ENCODE measurements at regions not wholly inside any gene's neighbourhood (a gene's known extent, or its start where the extent isn't known, plus 50 kb on each side); places are given as distances from the start of the nearest gene placed in this dataset.

DNA sequence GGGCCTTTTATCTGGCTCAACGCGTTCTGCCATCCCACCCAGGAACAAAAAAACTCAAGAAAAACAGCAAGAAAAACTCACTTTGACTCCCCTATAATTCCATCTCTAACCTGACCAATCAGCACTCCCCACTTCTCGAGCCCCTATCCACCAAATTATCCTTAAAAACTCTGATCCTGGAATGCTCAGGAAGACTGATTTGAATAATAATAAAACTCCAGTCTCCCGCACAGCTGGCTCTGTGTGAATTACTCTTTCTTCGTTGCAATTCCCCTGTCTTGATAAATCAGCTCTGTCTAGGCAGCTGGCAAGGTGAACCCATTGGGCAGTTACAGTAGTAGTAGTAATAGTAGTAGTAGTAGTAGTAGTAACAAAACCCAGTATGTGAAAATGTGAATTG, 165.7 kb upstream of the CASK start:
- TF ChIP-seq, protein P1, sequence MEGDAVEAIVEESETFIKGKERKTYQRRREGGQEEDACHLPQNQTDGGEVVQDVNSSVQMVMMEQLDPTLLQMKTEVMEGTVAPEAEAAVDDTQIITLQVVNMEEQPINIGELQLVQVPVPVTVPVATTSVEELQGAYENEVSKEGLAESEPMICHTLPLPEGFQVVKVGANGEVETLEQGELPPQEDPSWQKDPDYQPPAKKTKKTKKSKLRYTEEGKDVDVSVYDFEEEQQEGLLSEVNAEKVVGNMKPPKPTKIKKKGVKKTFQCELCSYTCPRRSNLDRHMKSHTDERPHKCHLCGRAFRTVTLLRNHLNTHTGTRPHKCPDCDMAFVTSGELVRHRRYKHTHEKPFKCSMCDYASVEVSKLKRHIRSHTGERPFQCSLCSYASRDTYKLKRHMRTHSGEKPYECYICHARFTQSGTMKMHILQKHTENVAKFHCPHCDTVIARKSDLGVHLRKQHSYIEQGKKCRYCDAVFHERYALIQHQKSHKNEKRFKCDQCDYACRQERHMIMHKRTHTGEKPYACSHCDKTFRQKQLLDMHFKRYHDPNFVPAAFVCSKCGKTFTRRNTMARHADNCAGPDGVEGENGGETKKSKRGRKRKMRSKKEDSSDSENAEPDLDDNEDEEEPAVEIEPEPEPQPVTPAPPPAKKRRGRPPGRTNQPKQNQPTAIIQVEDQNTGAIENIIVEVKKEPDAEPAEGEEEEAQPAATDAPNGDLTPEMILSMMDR (IDR thresholded peaks at IDR 0.05): no peak
- TF ChIP-seq POLR2A (IDR thresholded peaks at IDR 0.05): no peak

All from transverse colon (tissue), 3 donors.